ENCODE measurements at regions not wholly inside any gene's neighbourhood (a gene's known extent, or its start where the extent isn't known, plus 50 kb on each side); places are given as distances from the start of the nearest gene placed in this dataset.

DNA sequence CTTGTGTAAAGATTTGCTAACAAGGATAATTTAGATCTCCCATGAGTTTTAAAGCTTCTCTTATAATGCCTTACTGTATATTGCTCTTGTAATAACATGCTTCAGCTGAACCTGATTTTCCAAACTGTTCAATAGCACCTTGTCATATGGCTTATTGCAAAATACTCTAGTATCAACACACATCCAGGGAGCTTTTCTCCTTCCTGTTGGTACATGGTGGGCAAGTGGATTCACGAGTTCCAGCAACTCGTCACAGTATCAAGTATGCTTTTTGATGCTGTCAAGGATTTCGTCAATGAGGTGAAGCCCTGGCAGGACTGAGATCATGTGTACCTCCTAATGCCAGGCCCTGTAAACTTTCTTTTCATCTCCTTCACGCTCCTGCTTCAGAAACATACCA, 59.5 kb upstream of the ITPRID2 start:
- TF ChIP-seq PPARA (CRISPR knock-in tag; IDR thresholded peaks at IDR 0.05; ENCODE audit: borderline replicate concordance) (no peak), RARB (CRISPR knock-in tag; IDR thresholded peaks at IDR 0.05) (no peak), OSR1 (CRISPR knock-in tag; IDR thresholded peaks at IDR 0.05) (no peak), ISL1 (CRISPR knock-in tag; IDR thresholded peaks at IDR 0.05) (no peak)
- TF ChIP-seq, protein P1, sequence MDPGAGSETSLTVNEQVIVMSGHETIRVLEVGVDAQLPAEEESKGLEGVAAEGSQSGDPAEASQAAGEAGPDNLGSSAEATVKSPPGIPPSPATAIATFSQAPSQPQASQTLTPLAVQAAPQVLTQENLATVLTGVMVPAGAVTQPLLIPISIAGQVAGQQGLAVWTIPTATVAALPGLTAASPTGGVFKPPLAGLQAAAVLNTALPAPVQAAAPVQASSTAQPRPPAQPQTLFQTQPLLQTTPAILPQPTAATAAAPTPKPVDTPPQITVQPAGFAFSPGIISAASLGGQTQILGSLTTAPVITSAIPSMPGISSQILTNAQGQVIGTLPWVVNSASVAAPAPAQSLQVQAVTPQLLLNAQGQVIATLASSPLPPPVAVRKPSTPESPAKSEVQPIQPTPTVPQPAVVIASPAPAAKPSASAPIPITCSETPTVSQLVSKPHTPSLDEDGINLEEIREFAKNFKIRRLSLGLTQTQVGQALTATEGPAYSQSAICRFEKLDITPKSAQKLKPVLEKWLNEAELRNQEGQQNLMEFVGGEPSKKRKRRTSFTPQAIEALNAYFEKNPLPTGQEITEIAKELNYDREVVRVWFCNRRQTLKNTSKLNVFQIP (CRISPR knock-in tag; IDR thresholded peaks at IDR 0.05; ENCODE audit: borderline replicate concordance, low read depth): no peak
